Loucy (cell line): ENCODE measurements at regions not wholly inside any gene's neighbourhood (a gene's known extent, or its start where the extent isn't known, plus 50 kb on each side); places are given as distances from the start of the nearest gene placed in this dataset.

Source experiments
- CTCF ChIP-seq: fragments of 200-600 bp; sonication (generic); conservative IDR thresholded peaks from 2 replicates; pipeline ENCODE4 v1.5.1; 2014; ENCODE audit warnings: mild to moderate bottlenecking, antibody characterized with exemption, low read length
- EZH2phosphoT487 ChIP-seq: fragments of 200-600 bp; IDR thresholded peaks from 2 replicates; pipeline ENCODE4 v1.6.1; 2018; ENCODE audit warnings: antibody characterized with exemption, mild to moderate bottlenecking, moderate library complexity, borderline replicate concordance

- no peak for TF ChIP-seq CTCF
- no peak for TF ChIP-seq EZH2phosphoT487
These were observed 427.5 kb upstream of the MIS18BP1 start for GRCh38 chr14:45680531-45680930.
